ENCODE measurements at regions not wholly inside any gene's neighbourhood (a gene's known extent, or its start where the extent isn't known, plus 50 kb on each side); places are given as distances from the start of the nearest gene placed in this dataset.

DNA sequence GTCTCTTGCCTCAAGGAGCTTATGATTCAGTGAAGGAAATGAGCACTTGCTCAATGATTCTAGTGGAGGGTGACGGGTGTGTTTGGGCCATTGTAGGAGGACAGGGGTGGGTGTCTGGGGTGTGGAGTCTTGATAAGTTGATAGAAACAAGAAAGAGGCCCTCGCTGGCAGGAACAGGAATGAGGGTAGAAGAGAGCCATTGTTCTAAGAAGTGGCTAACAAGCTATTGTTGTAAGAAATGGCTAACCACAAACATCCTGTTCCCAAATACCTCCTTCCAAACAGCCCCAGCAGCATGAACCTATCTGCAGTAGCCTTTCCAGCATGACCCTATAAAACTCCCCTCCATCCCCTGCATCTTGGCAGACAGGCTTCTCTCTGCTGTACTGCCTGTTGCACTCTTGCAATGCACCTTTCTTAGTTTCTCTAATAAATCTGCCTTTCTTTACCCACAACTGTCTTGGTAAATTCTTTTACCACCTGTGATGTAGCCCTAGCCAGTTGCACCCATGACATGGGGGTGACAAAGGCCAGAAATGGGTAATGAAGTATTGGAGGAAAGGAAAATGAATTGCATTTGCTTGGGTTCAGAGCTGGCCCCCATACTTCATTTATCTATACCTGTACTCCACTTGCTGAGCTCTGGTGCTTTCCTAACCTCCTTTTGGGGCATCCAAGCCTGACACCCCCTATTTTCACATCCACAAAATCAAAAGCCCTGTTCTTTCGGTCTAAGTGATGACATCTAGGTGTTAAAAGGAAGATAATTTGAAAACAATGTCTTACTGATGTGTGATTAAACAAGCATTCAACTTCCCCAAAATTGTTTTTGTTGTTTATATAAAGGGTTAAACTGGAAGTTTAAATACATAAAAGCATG is 389.1 kb downstream of the GRIN2B start:
- DNase-seq = no peak

DNA sequence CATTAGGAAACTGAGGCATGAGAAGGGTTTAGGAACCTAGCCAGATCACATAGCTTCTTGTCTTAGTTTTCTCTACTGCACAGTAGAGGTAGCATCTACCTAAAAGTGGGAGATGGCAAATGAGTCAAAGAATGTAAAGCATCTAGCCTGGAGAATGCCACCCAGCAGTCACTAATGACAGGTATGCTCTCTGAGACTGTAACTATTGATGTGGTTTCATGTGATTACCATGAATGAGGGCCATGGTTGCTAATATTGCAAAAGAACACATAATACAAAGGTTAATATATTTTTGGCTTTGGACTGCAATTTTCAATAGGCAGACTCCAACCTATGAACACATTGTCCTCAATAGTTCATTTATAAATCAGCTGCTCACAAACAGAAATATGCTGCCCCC is 389.9 kb downstream of the GRIN2B start:
- DNase-seq = no peak

- no peak for DNase-seq
These were observed 390.3 kb downstream of the GRIN2B start for GRCh38 chr12:13591059-13591458.

GRCh38 chr12:13588574-13588973 is 392.0 kb downstream of the EMP1 start:
- no peak for DNase-seq

DNA sequence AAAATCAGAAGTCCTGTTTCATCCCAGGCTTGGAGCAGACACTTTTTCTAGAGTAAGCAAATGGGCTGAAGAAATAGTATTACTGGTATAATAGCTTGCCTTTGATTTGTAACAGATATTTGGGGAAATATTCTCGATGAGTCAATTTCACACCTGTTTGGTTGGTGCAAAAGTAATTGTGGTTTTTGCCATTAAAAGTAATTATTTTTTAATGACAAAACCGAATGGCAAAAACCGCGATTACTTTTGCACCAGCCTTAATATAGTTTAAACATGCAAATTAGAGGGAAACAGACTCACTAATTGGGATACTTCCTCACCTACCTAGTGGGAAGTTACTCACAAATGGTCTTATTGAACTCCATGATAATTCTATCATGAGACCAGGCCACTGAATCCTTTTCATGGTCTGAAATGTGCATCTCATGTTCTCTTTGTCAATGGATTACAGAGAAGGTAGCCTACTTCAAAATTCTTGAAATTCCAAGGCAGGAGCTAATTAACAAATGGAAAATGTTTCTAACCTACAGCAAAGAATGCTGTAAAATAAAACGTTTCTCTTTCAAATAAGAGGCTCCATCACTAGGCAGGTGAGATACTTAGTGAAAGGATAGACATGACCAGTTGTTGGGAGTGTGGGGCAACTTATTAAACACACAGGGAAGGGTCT is 391.3 kb downstream of the EMP1 start:
- no peak for DNase-seq

DNA sequence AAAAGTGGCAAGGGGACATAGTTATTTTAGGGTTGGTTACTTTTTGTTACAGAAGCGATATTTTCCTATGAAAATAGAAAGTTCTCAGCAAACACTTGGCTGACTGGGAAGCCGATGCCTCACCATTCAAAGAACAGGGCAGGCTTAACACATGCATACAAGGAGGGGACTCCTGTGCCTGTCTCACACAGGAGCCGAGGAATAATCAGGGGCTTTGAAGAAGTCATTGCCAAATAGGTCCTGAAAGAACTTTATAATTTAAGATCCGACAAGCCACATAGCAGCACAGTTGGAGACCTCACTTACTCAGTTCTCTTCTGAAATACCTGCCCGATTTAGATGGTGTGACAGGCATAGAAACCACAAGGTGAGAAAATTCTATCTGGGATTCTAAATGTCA is 389.8 kb downstream of the EMP1 start:
- DNase-seq = no peak

GRCh38 chr12:13584541-13584940 is 388.0 kb downstream of the EMP1 start:
- no peak for DNase-seq

GRCh38 chr12:13583630-13584029 is 387.1 kb downstream of the EMP1 start:
- no peak for DNase-seq

DNA sequence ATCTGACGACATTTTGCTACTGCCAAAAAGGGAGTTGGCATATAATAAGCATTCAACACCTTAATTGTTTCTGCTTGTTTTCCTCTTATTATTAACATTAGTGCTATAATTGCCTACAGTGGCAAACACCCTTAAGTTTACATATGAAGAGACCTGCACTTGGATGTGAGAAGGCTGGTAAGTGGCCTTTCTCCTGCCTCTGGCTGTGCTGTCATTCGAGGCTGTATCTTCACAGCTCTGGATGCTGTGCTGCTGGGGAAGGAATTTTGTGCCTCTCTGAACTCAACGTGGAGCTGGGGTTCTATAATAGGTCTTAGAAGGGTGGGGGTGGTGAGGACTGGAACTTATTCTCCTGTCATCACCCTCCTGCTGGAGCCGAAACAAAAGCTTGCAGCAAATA is 385.9 kb downstream of the EMP1 start:
- no peak for DNase-seq

DNA sequence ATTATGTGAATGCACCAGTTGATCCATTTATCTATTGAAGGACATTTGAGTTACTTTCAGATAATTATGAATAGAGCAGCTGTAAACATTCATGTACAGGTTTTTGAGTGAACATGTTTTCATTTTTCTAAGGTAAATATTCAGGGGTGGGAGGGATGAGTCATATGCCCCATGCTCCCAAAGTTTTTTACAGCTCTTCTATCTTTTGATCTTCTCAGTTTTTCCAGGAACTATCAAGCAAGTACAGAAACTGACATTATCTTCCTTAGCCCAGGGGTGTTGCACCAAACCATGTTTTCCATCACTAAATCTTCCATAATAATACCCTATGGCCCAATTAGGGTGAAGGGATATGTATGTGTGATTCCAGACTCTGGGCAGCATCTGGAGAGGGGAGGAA is 384.5 kb downstream of the EMP1 start:
- no peak for DNase-seq

GRCh38 chr12:13580206-13580605 is 383.7 kb downstream of the EMP1 start:
- DNase-seq = no peak

DNA sequence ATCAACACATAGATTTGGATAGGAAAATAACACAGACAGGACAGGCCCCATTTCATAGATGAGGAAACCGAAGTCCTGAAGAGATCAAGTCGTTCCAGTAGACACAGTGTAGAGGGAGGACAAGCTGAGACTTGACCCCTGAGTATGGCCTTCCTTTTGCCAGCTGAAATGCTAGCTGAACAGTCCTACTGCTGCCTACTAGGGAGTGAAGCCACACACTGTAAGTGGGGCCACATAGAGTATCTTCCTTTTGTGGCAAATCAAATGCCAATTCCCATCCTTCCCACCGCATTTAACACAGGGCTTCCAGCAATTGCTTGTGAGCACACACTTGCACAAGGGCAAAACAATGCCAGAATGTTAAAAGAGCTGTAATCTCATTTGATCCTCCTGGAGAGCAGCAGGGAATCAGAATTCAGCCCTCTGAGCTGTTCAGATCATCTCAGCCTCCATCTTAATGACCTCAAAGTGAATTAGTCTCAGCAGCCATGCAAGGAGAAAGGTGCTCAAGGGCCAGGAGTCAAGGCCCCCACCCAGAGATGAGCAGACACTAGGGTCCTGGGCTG is 380.5 kb downstream of the EMP1 start:
- DNase-seq = no peak

GRCh38 chr12:13573698-13574321 is 377.3 kb downstream of the EMP1 start:
- DNase-seq = peak; percentile 7 to 34 (median 8)

GRCh38 chr12:13571035-13571434 is 374.5 kb downstream of the EMP1 start:
- DNase-seq = no peak

- DNase-seq = no peak
These were observed 373.6 kb downstream of the EMP1 start for GRCh38 chr12:13570005-13570694.

DNA sequence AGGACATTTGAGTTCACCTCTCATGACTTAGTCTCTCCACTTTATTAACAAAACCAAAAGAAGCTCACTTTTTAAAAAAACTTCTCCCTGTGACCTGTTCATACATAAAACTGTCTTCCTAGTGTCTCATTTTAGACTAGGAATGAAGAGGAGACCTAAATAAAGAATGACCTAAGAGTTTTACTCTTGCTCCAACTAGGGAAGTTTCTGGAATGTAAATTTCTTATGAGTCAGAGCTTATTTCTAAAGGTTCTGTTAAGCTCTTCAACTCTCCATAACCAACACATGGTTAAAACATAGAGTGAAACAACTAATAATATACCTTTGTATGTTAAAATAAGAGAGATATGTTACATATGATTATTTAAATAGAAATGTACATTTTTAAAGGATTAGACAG is 369.8 kb downstream of the EMP1 start:
- no peak for DNase-seq

- no peak for DNase-seq
These were observed 367.8 kb downstream of the EMP1 start for GRCh38 chr12:13564266-13564810.

- no peak for DNase-seq
These were observed 367.2 kb downstream of the EMP1 start for GRCh38 chr12:13563743-13564125.

GRCh38 chr12:13562915-13563742 is 366.6 kb downstream of the EMP1 start:
- DNase-seq = no peak

DNA sequence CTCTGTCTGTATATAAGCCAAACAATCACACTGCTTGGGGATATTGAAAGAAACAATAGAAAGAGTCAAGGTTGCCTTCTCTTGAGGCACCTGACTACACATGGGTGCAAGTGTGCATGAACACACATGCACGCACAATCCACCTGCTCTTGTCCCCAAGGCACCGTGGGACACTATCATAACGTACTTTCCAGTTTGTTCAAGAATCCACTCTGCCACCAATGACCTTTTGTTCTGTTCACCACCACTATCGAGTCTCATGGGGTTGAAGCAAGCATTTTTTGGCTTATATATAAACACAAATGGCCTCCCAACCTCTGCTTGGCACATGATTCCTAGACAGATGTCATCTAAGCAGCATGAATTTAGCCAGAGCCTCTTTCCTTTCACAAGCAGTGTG is 365.4 kb downstream of the EMP1 start:
- DNase-seq = no peak

GRCh38 chr12:13559318-13559978 is 362.9 kb downstream of the EMP1 start:
- DNase-seq = no peak
